Bronchial epithelial cell (primary cell): ENCODE measurements at regions not wholly inside any gene's neighbourhood (a gene's known extent, or its start where the extent isn't known, plus 50 kb on each side); places are given as distances from the start of the nearest gene placed in this dataset.

Experiments used
- DNase-seq: peaks from one replicate; pipeline ENCODE4 v3.0.0-alpha.2; 2010; ENCODE audit warnings: low read depth
- FAIRE-seq: peaks from 2 replicates; lab custom pipeline; 2011; peaks lifted over from hg19 to GRCh38; lab: Jason Lieb, UNC
- H3K27me3 ChIP-seq: 2 replicates; pipeline ENCODE4 v1.5.1; 2011; ENCODE audit warnings: low read length; ENCODE audit not compliant: control insufficient read depth, insufficient read depth
- H3K36me3 ChIP-seq: 2 replicates; pipeline ENCODE4 v1.5.1; 2011; ENCODE audit warnings: low read length; ENCODE audit not compliant: control insufficient read depth, insufficient read depth
- H3K4me3 ChIP-seq: 2 replicates; pipeline ENCODE4 v1.5.1; 2011; ENCODE audit warnings: mild to moderate bottlenecking, low read depth, low read length, control low read depth
- CTCF ChIP-seq: IDR thresholded peaks from 2 replicates; pipeline ENCODE4 v1.5.1; 2011; ENCODE audit warnings: mild to moderate bottlenecking, moderate library complexity, low read length, control low read depth, inconsistent platforms; ENCODE audit not compliant: insufficient read depth, severe bottlenecking

- TF ChIP-seq CTCF = no peak
These were observed 296.7 kb upstream of the ATP5MC3 start for GRCh38 chr2:175478096-175478768.

GRCh38 chr2:175476948-175477347, 295.4 kb upstream of the ATP5MC3 start:
- TF ChIP-seq CTCF = no peak
- no peak for DNase-seq

More at GRCh38 chr2:175478096-175478768, 296.7 kb upstream of the ATP5MC3 start:
- DNase-seq (peak; percentile 30), FAIRE-seq (no peak)
- H3K4me3 ChIP-seq = no peak overlapping the region
- no peaks in the 10 kb centered on the region for H3K36me3 ChIP-seq
- H3K27me3 ChIP-seq = no peaks in the 10 kb centered on the region

GRCh38 chr2:175476374-175476773, 294.9 kb upstream of the ATP5MC3 start:
- H3K27me3 ChIP-seq = no peaks in the 10 kb centered on the region
- DNase-seq (no peak), FAIRE-seq (no peak)
- H3K4me3 ChIP-seq = no peak overlapping the region
- no peak for TF ChIP-seq CTCF
- no peaks in the 10 kb centered on the region for H3K36me3 ChIP-seq

More at GRCh38 chr2:175476948-175477347, 295.4 kb upstream of the ATP5MC3 start:
- no peak for FAIRE-seq
- H3K4me3 ChIP-seq = no peak overlapping the region
- H3K36me3 ChIP-seq = no peaks in the 10 kb centered on the region
- no peaks in the 10 kb centered on the region for H3K27me3 ChIP-seq

GRCh38 chr2:175475130-175475529, 293.6 kb upstream of the ATP5MC3 start:
- FAIRE-seq (no peak), DNase-seq (no peak)
- Histone ChIP-seq H3K4me3 (no peak overlapping the region), H3K36me3 (no peaks in the 10 kb centered on the region), H3K27me3 (no peaks in the 10 kb centered on the region)
- TF ChIP-seq CTCF = no peak

GRCh38 chr2:175468431-175469098, 287.1 kb upstream of the ATP5MC3 start:
- no peak overlapping the region for H3K4me3 ChIP-seq
- TF ChIP-seq CTCF = no peak
- DNase-seq (no peak), FAIRE-seq (no peak)
- no peaks in the 10 kb centered on the region for H3K36me3 ChIP-seq
- H3K27me3 ChIP-seq = no peaks in the 10 kb centered on the region

GRCh38 chr2:175465101-175465500, 283.6 kb upstream of the ATP5MC3 start:
- FAIRE-seq = no peak
- DNase-seq = no peak
- no peaks in the 10 kb centered on the region for H3K27me3 ChIP-seq

More at GRCh38 chr2:175465101-175465500, 283.6 kb upstream of the ATP5MC3 start:
- Histone ChIP-seq H3K4me3 (no peak overlapping the region), H3K36me3 (no peaks in the 10 kb centered on the region)
- TF ChIP-seq CTCF = no peak
